Psoas muscle (tissue), 7 donors: ENCODE measurements at regions not wholly inside any gene's neighbourhood (a gene's known extent, or its start where the extent isn't known, plus 50 kb on each side); places are given as distances from the start of the nearest gene placed in this dataset.

ENCODE experiments used
- ATAC-seq, 4 donors: fragments of 200-7000 bp; cut with Tn5 transposase; one replicate each; pipeline ENCODE4 v1.9.1; 2020; ENCODE audit warnings: moderate library complexity in 3 of 4, mild to moderate bottlenecking in 2 of 4
- DNase-seq, 2 donors: peaks; one replicate each; pipeline ENCODE4 v3.0.0-alpha.2; 2020
- H3K27ac ChIP-seq: fragments of 200-600 bp; one replicate; pipeline ENCODE4 v1.8.0; 2022
- H3K27me3 ChIP-seq, 3 donors: fragments of 200-600 bp in 1 of 3; one replicate each; pipeline versions ENCODE4 v1.6.1 to v1.8.0; 2013 to 2022; ENCODE audit warnings: low read length in 2 of 3, mild to moderate bottlenecking in 2 of 3, moderate library complexity in 1 of 3; ENCODE audit not compliant: insufficient read depth in 3 of 3
- H3K36me3 ChIP-seq, 2 donors: fragments of 200-600 bp in 1 of 2; one replicate each; pipeline versions ENCODE4 v1.6.1 to v1.8.0; 2013 to 2022; ENCODE audit warnings: low read depth in 1 of 2, mild to moderate bottlenecking in 1 of 2, moderate library complexity in 1 of 2; ENCODE audit not compliant: insufficient read depth in 1 of 2
- H3K4me1 ChIP-seq: fragments of 200-600 bp; one replicate; pipeline ENCODE4 v1.8.0; 2022
- H3K4me3 ChIP-seq: fragments of 200-600 bp; one replicate; pipeline ENCODE4 v1.8.0; 2022; ENCODE audit warnings: mild to moderate bottlenecking
- H3K9me3 ChIP-seq: fragments of 200-600 bp; one replicate; pipeline ENCODE4 v1.8.0; 2022
- CTCF ChIP-seq: fragments of 200-600 bp; IDR thresholded peaks from one replicate; pipeline ENCODE4 v1.8.0; 2022; ENCODE audit warnings: antibody characterized with exemption
- WGBS, 3 donors: extraction: QIAGEN DNeasy Blood & Tissue Kit; methylation state at CpG; one replicate each; pipeline versions ENCODE4 v1.1.6 to v1.1.7; 2013; 5-methylcytosine and 5-hydroxymethylcytosine counted together
- intact Hi-C, 2 donors: fragments of 100-400 bp; cut with DNase I; formaldehyde crosslinking; loops; one replicate each; pipeline versions ENCODE4 v1.11.0 to v1.14.2; 2022
- donor health status: healthy with polysubstance abuse.
- donor health status: DM: no; HTN: no; CAD: no; lungs with moderate emphysema.
- donor health status: Bipolar disorder and iron deficiency.
- donor health status: healthy.
- donor health status: DM: yes; HTN: yes; CAD: no.
- donor health status: DM: no; HTN: no; CAD: no.
- donor health status: DM: yes; HTN: yes; CAD: no.

GRCh38 chr9:88219601-88220000 is 81.3 kb upstream of the SPATA31C2 start:
- Histone ChIP-seq H3K36me3 (no peaks in the 10 kb centered on the region), H3K27ac (no peak overlapping the region), H3K4me1 (no peaks in the 10 kb centered on the region), H3K4me3 (no peak overlapping the region), H3K9me3 (no peaks in the 10 kb centered on the region), H3K27me3 (peaks cover 0 to 3% (median 0%) of the 10 kb centered on the region in 3 donors)
- 37 to 61% (median 43%) methylated on average over 4 of the region's 4 CpGs for WGBS, 3 donors
- ATAC-seq (no peak), DNase-seq (no peak)
- intact Hi-C loops: no loop called here
- no peak for TF ChIP-seq CTCF

GRCh38 chr9:88218726-88219125 is 80.5 kb upstream of the SPATA31C2 start:
- intact Hi-C loops: no loop called here
- TF ChIP-seq CTCF: no peak
- DNase-seq (no peak), ATAC-seq (no peak)
- Histone ChIP-seq H3K9me3 (no peaks in the 10 kb centered on the region), H3K27ac (no peak overlapping the region), H3K4me3 (no peak overlapping the region), H3K27me3 (peaks cover 0 to 3% (median 0%) of the 10 kb centered on the region in 3 donors), H3K4me1 (no peaks in the 10 kb centered on the region), H3K36me3 (no peaks in the 10 kb centered on the region)
- 60 to 75% (median 69%) methylated on average over 3 of the region's 3 CpGs for WGBS, 3 donors

- intact Hi-C loops: no loop called here
- no peak for ATAC-seq
Observed at GRCh38 chr9:88216126-88216995, 78.1 kb upstream of the SPATA31C2 start.

GRCh38 chr9:88215196-88216125 is 77.2 kb upstream of the SPATA31C2 start:
- intact Hi-C loops: no loop called here
- WGBS, 3 donors: 47 to 53% (median 49%) methylated on average over 10 of the region's 10 CpGs
- Histone ChIP-seq H3K27me3 (no peaks in the 10 kb centered on the region), H3K36me3 (no peaks in the 10 kb centered on the region), H3K4me3 (no peak overlapping the region), H3K4me1 (no peaks in the 10 kb centered on the region), H3K27ac (no peak overlapping the region), H3K9me3 (no peaks in the 10 kb centered on the region)
- no peak for ATAC-seq
- DNase-seq: no peak
- no peak for TF ChIP-seq CTCF

More at GRCh38 chr9:88216126-88216995, 78.1 kb upstream of the SPATA31C2 start:
- no peak for TF ChIP-seq CTCF
- 84 to 86% (median 85%) methylated on average over 29 of the region's 29 CpGs for WGBS, 3 donors
- peaks cover 0 to 3% (median 0%) of the 10 kb centered on the region in 3 donors for H3K27me3 ChIP-seq
- no peaks in the 10 kb centered on the region for H3K4me1 ChIP-seq
- H3K36me3 ChIP-seq: no peaks in the 10 kb centered on the region
- no peak overlapping the region for H3K27ac ChIP-seq
- no peak for DNase-seq
- no peak overlapping the region for H3K4me3 ChIP-seq
- no peaks in the 10 kb centered on the region for H3K9me3 ChIP-seq
